Esophagus squamous epithelium (tissue), 4 donors: ENCODE measurements at regions not wholly inside any gene's neighbourhood (a gene's known extent, or its start where the extent isn't known, plus 50 kb on each side); places are given as distances from the start of the nearest gene placed in this dataset.

Source experiments
- CTCF ChIP-seq, 6 experiments: fragments of 450-650 bp in 4 of 6; fragments of 200-600 bp in 2 of 6; sonication (generic) in 2 of 6; IDR thresholded peaks; one replicate each; pipeline ENCODE4 v1.5.1; 2016 to 2019; ENCODE audit warnings: antibody characterized with exemption in 6 of 6, mild to moderate bottlenecking in 4 of 6, moderate library complexity in 4 of 6
- POLR2A ChIP-seq, 4 donors: fragments of 450-650 bp; IDR thresholded peaks; one replicate each; pipeline ENCODE4 v1.6.1; 2017; ENCODE audit warnings: antibody characterized with exemption in 4 of 4, mild to moderate bottlenecking in 4 of 4, moderate library complexity in 3 of 4

GRCh38 chr21:23740463-23740862 is 1866.8 kb downstream of the MRPL39 start:
- TF ChIP-seq CTCF (IDR thresholded peaks at IDR 0.05) = no peak
- no peak for TF ChIP-seq POLR2A (IDR thresholded peaks at IDR 0.05)
